KMS-11 (cell line): ENCODE measurements at regions not wholly inside any gene's neighbourhood (a gene's known extent, or its start where the extent isn't known, plus 50 kb on each side); places are given as distances from the start of the nearest gene placed in this dataset.

ENCODE experiments used
- H2AFZ ChIP-seq: fragments of 200-600 bp; sonication (generic); 2 replicates; pipeline ENCODE4 v1.6.1; 2016; ENCODE audit warnings: antibody characterized with exemption, mixed run types, low read depth
- H3K27ac ChIP-seq: fragments of 200-600 bp; sonication (generic); 2 replicates; pipeline ENCODE4 v1.6.1; 2016; ENCODE audit warnings: mild to moderate bottlenecking, mixed run types
- H3K27me3 ChIP-seq: fragments of 200-600 bp; sonication (generic); 2 replicates; pipeline ENCODE4 v1.6.1; 2017; ENCODE audit warnings: mild to moderate bottlenecking, low read depth, mixed run types, moderate library complexity; ENCODE audit not compliant: insufficient read depth
- H3K36me3 ChIP-seq: fragments of 200-600 bp; sonication (generic); 2 replicates; pipeline ENCODE4 v1.6.1; 2017; ENCODE audit warnings: mild to moderate bottlenecking, mixed run types; ENCODE audit not compliant: insufficient read depth
- H3K4me1 ChIP-seq: fragments of 200-600 bp; sonication (generic); 2 replicates; pipeline ENCODE4 v1.6.1; 2016; ENCODE audit warnings: mild to moderate bottlenecking, low read depth, mixed run types; ENCODE audit not compliant: poor library complexity, severe bottlenecking
- H3K4me2 ChIP-seq: fragments of 200-600 bp; sonication (generic); 2 replicates; pipeline ENCODE4 v1.7.0; 2016; ENCODE audit warnings: mild to moderate bottlenecking, mixed run types
- H3K4me3 ChIP-seq: fragments of 200-600 bp; sonication (generic); IDR thresholded peaks from 2 replicates; pipeline ENCODE4 v1.6.1; 2017; ENCODE audit warnings: low read depth, low read length, mixed read lengths; ENCODE audit not compliant: insufficient read depth
- H3K79me2 ChIP-seq: fragments of 200-600 bp; sonication (generic); 2 replicates; pipeline ENCODE4 v1.6.1; 2016; ENCODE audit warnings: low read depth, mixed run types; ENCODE audit not compliant: insufficient read depth
- H3K9ac ChIP-seq: fragments of 200-600 bp; sonication (generic); 2 replicates; pipeline ENCODE4 v1.6.1; 2016; ENCODE audit warnings: mild to moderate bottlenecking, mixed run types
- H4K20me1 ChIP-seq: fragments of 200-600 bp; sonication (generic); 2 replicates; pipeline ENCODE4 v1.6.1; 2016; ENCODE audit warnings: mild to moderate bottlenecking, mixed run types; ENCODE audit not compliant: insufficient read depth
- TF ChIP-seq, protein P1 (sequence below): fragments of 200-600 bp; sonication (generic); conservative IDR thresholded peaks from 2 replicates; pipeline ENCODE4 v1.6.1; 2017; ENCODE audit warnings: low read depth, mild to moderate bottlenecking, antibody characterized with exemption, low read length, moderate library complexity, mixed read lengths

- no peak overlapping the region for H3K4me2 ChIP-seq
- no peaks in the 10 kb centered on the region for H3K79me2 ChIP-seq
- no peak overlapping the region for H3K27ac ChIP-seq
- H3K9ac ChIP-seq, result no peak overlapping the region
- no peak overlapping the region for H3K4me3 ChIP-seq
- H3K27me3 ChIP-seq, result no peaks in the 10 kb centered on the region
- TF ChIP-seq, protein P1, sequence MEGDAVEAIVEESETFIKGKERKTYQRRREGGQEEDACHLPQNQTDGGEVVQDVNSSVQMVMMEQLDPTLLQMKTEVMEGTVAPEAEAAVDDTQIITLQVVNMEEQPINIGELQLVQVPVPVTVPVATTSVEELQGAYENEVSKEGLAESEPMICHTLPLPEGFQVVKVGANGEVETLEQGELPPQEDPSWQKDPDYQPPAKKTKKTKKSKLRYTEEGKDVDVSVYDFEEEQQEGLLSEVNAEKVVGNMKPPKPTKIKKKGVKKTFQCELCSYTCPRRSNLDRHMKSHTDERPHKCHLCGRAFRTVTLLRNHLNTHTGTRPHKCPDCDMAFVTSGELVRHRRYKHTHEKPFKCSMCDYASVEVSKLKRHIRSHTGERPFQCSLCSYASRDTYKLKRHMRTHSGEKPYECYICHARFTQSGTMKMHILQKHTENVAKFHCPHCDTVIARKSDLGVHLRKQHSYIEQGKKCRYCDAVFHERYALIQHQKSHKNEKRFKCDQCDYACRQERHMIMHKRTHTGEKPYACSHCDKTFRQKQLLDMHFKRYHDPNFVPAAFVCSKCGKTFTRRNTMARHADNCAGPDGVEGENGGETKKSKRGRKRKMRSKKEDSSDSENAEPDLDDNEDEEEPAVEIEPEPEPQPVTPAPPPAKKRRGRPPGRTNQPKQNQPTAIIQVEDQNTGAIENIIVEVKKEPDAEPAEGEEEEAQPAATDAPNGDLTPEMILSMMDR, result no peak
- H3K4me1 ChIP-seq, result no peaks in the 10 kb centered on the region
- H2AFZ ChIP-seq, result no peak overlapping the region
- no peaks in the 10 kb centered on the region for H4K20me1 ChIP-seq
- H3K36me3 ChIP-seq, result no peaks in the 10 kb centered on the region
Measured at GRCh38 chr14:98112194-98112780, 1159.7 kb downstream of the BCL11B start.

DNA sequence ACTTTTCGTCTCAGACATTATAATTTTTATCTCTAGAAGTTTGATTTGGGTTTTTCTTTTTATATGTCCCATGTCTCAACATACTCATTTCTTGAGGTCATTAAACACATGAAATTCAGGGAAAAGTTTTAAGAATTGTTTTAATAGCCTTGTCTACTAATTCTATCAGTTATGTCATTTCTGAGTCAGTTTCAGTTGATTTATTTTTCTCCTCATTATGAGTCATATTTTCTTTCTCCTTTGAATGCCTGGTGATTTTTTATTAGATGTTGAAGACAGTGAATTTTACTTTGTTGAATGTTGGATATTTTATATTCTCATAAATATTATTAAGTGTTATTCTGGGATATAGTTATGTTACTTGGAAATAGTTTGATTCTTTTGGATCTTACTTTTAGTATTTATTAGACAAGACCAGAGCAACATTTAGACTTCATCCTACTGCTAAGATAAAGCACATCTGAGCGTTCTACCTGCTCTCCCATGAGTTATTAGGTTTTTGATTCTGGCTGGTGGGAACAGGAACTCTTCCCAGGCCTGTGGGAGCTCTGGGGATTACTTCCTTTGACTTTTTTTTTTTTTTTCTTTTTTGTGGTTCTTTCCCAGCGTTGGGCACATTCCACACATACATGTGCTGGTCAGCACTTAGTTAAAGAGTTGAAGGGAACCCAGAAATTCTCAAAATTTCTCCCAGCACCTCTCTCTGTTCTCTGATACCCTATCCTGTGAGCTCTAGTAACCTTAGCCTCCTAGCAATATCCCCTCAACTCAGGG is 1157.7 kb downstream of the BCL11B start:
- H3K4me2 ChIP-seq, result no peak overlapping the region
- no peak overlapping the region for H3K27ac ChIP-seq

DNA sequence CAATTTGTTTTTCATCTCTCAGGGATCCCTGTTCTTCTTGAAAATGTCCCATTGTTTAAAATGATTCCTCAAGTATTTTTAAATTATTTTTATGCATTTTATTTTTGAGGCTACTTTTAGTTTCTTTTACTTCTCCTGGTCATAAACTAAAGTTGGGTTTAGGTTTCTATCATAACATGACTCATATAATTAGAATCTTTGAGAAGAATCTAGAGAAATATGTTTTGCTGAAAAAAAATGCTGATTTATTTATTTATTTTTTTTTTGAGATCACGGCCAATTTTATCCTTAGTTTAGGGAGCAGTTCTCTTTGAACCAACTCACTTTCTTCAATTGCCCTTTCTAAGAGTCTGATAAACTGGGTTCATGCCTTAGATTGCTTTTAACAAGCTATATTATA is 1157.1 kb downstream of the BCL11B start:
- H3K4me1 ChIP-seq, result no peaks in the 10 kb centered on the region
- H3K27me3 ChIP-seq, result no peaks in the 10 kb centered on the region
- H3K9ac ChIP-seq, result no peak overlapping the region
- TF ChIP-seq, protein P1, result no peak
- no peaks in the 10 kb centered on the region for H3K79me2 ChIP-seq
- H2AFZ ChIP-seq, result no peak overlapping the region
- H3K4me3 ChIP-seq, result no peak overlapping the region
- H3K4me2 ChIP-seq, result no peak overlapping the region
- no peak overlapping the region for H3K27ac ChIP-seq
- no peaks in the 10 kb centered on the region for H3K36me3 ChIP-seq
- no peaks in the 10 kb centered on the region for H4K20me1 ChIP-seq

More for the DNA sequence above, 1157.7 kb downstream of the BCL11B start:
- H3K9ac ChIP-seq, result no peak overlapping the region
- TF ChIP-seq, protein P1, result no peak
- no peaks in the 10 kb centered on the region for H3K36me3 ChIP-seq
- no peaks in the 10 kb centered on the region for H3K27me3 ChIP-seq
- H3K79me2 ChIP-seq, result no peaks in the 10 kb centered on the region
- H3K4me1 ChIP-seq, result no peaks in the 10 kb centered on the region
- H4K20me1 ChIP-seq, result no peaks in the 10 kb centered on the region
- no peak overlapping the region for H3K4me3 ChIP-seq
- no peak overlapping the region for H2AFZ ChIP-seq

DNA sequence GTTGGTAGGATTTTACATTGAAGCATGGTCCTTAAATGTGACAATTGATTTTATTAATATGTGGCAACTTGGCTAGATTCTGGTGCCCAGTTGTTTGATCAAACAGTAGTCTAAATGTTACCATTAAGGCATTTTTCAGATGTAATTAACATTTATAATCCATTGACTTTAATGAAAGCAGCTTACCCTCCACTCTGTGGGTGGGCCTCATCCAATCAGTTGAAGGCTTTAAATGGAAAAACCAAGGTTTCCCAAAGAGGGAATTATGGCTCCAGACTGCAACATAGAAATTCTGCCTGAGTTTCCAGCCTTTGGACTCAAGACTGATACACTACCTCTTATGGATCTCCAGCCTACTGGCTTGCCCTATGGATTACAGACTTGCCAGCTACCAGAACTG is 1153.2 kb downstream of the BCL11B start:
- H3K27ac ChIP-seq, result no peak overlapping the region
- no peaks in the 10 kb centered on the region for H3K79me2 ChIP-seq
- no peaks in the 10 kb centered on the region for H3K27me3 ChIP-seq
- no peak overlapping the region for H3K4me2 ChIP-seq
- no peak overlapping the region for H3K9ac ChIP-seq
- no peaks in the 10 kb centered on the region for H3K4me1 ChIP-seq
- TF ChIP-seq, protein P1, result no peak
- H3K36me3 ChIP-seq, result no peaks in the 10 kb centered on the region
- H2AFZ ChIP-seq, result no peak overlapping the region
- H4K20me1 ChIP-seq, result no peaks in the 10 kb centered on the region
- no peak overlapping the region for H3K4me3 ChIP-seq
